H1 (cell line): ENCODE measurements at regions not wholly inside any gene's neighbourhood (a gene's known extent, or its start where the extent isn't known, plus 50 kb on each side); places are given as distances from the start of the nearest gene placed in this dataset.

Experiments
- CTCF ChIA-PET: fragments of 300-600 bp; sonication (Branson Sonifier 250); formaldehyde crosslinking; loops from one replicate; lab custom pipeline; 2021; ENCODE audit not compliant: partially characterized antibody; lab: Charles Lee
- POLR2A ChIA-PET: fragments of 300-600 bp; sonication (Branson Sonifier 250); formaldehyde crosslinking; loops from one replicate; lab custom pipeline; 2021; ENCODE audit warnings: inconsistent platforms; ENCODE audit not compliant: partially characterized antibody; lab: Charles Lee
- DNase-seq, 2 experiments: peaks; one replicate each; pipeline versions ENCODE4 v3.0.0 to v3.0.0-alpha.2; 2010 to 2022; ENCODE audit warnings: low spot score in 2 of 2, low read depth in 1 of 2, mixed read lengths in 1 of 2
- FAIRE-seq: peaks from 2 replicates; lab custom pipeline; 2011; peaks lifted over from hg19 to GRCh38; lab: Jason Lieb, UNC
- H2AFZ ChIP-seq: 2 replicates; pipeline ENCODE4 v1.8.1; 2012; ENCODE audit warnings: low read length, inconsistent platforms
- H2AK5ac ChIP-seq: 2 replicates; pipeline ENCODE4 v1.6.1; 2013; ENCODE audit warnings: low read depth, low read length
- H2BK120ac ChIP-seq: replicated peaks from 2 replicates; pipeline ENCODE3; 2013; ENCODE audit warnings: low read depth, low read length, inconsistent platforms
- H2BK12ac ChIP-seq: 2 replicates; pipeline ENCODE4 v1.6.1; 2013; ENCODE audit warnings: low read depth, low read length
- H2BK15ac ChIP-seq: 2 replicates; pipeline ENCODE4 v1.6.1; 2013; ENCODE audit warnings: low read length
- H2BK20ac ChIP-seq: 2 replicates; pipeline ENCODE4 v1.6.1; 2013; ENCODE audit warnings: low read length
- H2BK5ac ChIP-seq: 2 replicates; pipeline ENCODE4 v1.6.1; 2013; ENCODE audit warnings: low read depth, low read length
- H3K14ac ChIP-seq: 2 replicates; pipeline ENCODE4 v1.6.1; 2013; ENCODE audit warnings: inconsistent platforms; ENCODE audit not compliant: insufficient read length
- H3K18ac ChIP-seq: 2 replicates; pipeline ENCODE4 v1.6.1; 2013; ENCODE audit warnings: low read length; ENCODE audit errors: extremely low read depth
- H3K23ac ChIP-seq: 2 replicates; pipeline ENCODE4 v1.6.1; 2013; ENCODE audit warnings: inconsistent platforms; ENCODE audit not compliant: insufficient read length
- H3K23me2 ChIP-seq: 2 replicates; pipeline ENCODE4 v1.6.1; 2013; ENCODE audit warnings: low read depth, low read length
- H3K27ac ChIP-seq: 2 replicates; pipeline ENCODE4 v1.6.1; 2011; ENCODE audit warnings: low read depth, low read length, inconsistent platforms
- H3K27me3 ChIP-seq, 4 experiments: replicated peaks in 1 of 4; 1 replicate in 1 of 4; 2 replicates in 3 of 4; pipeline versions ENCODE4 v1.6.1 to v1.8.1; 2011 to 2013; ENCODE audit warnings: low read length in 3 of 4, mild to moderate bottlenecking in 3 of 4, inconsistent platforms in 2 of 4, mixed read lengths in 2 of 4, moderate library complexity in 1 of 4; ENCODE audit not compliant: control insufficient read depth in 3 of 4, insufficient read depth in 3 of 4; ENCODE audit errors: extremely low read depth in 1 of 4
- H3K36me3 ChIP-seq, 4 experiments: 2 replicates each; pipeline versions ENCODE4 v1.6.1 to v1.8.1; 2011 to 2013; ENCODE audit warnings: mild to moderate bottlenecking in 4 of 4, low read length in 3 of 4, moderate library complexity in 2 of 4, control low read depth in 1 of 4, inconsistent platforms in 1 of 4; ENCODE audit not compliant: insufficient read depth in 4 of 4, control insufficient read depth in 2 of 4
- H3K4ac ChIP-seq: replicated peaks from 2 replicates; pipeline ENCODE3; 2013; ENCODE audit warnings: low read length, low read depth, mixed read lengths, inconsistent platforms; ENCODE audit not compliant: insufficient read length
- H3K4me1 ChIP-seq, 4 experiments: replicated peaks in 1 of 4; 1 replicate in 1 of 4; 2 replicates in 3 of 4; pipeline versions ENCODE4 v1.6.1 to v1.8.1; 2011 to 2013; ENCODE audit warnings: low read length in 3 of 4, inconsistent platforms in 2 of 4, mixed read lengths in 1 of 4; ENCODE audit not compliant: insufficient read depth in 4 of 4, control insufficient read depth in 3 of 4
- H3K4me2 ChIP-seq, 2 experiments: 2 replicates each; pipeline versions ENCODE4 v1.6.1 to v1.8.1; 2011 to 2013; ENCODE audit warnings: low read depth in 2 of 2, low read length in 2 of 2, control low read depth in 1 of 2, inconsistent platforms in 1 of 2, mild to moderate bottlenecking in 1 of 2; ENCODE audit not compliant: insufficient read depth in 1 of 2
- H3K4me3 ChIP-seq, 4 experiments: fragments of 200-600, 300-600 bp in 1 of 4; sonication (generic), shearing (Covaris generic), sonication (Bioruptor Twin) in 1 of 4; 2 replicates each; pipeline versions ENCODE4 v1.5.1 to v1.8.1; 2011 to 2016; ENCODE audit warnings: low read length in 4 of 4, low read depth in 3 of 4, control low read depth in 2 of 4, inconsistent platforms in 2 of 4, mild to moderate bottlenecking in 2 of 4, mixed read lengths in 1 of 4, moderate library complexity in 1 of 4; ENCODE audit not compliant: insufficient read depth in 2 of 4; ENCODE audit errors: extremely low read depth in 1 of 4
- H3K56ac ChIP-seq: replicated peaks from 2 replicates; pipeline ENCODE3; 2013; ENCODE audit warnings: low read depth, mild to moderate bottlenecking, mixed read lengths, low read length, inconsistent platforms; ENCODE audit not compliant: insufficient read length
- H3K79me1 ChIP-seq: 2 replicates; pipeline ENCODE4 v1.6.1; 2013; ENCODE audit warnings: low read depth, low read length, control low read depth
- H3K79me2 ChIP-seq, 2 experiments: 2 replicates each; pipeline versions ENCODE4 v1.6.1 to v1.8.1; 2012 to 2013; ENCODE audit warnings: low read length in 2 of 2, mild to moderate bottlenecking in 2 of 2, inconsistent platforms in 1 of 2; ENCODE audit not compliant: insufficient read depth in 2 of 2, control insufficient read depth in 1 of 2
- H3K9ac ChIP-seq, 4 experiments: replicated peaks in 1 of 4; 1 replicate in 1 of 4; 2 replicates in 3 of 4; pipeline versions ENCODE4 v1.6.1 to v1.8.1; 2011 to 2013; ENCODE audit warnings: low read depth in 3 of 4, low read length in 3 of 4, control low read depth in 2 of 4, mild to moderate bottlenecking in 2 of 4, moderate library complexity in 2 of 4, inconsistent platforms in 1 of 4; ENCODE audit errors: extremely low read depth in 1 of 4
- H3K9me3 ChIP-seq, 2 experiments: 2 replicates each; pipeline versions ENCODE4 v1.6.1 to v1.8.1; 2012 to 2013; ENCODE audit warnings: mild to moderate bottlenecking in 2 of 2, moderate library complexity in 2 of 2, control low read depth in 1 of 2, inconsistent platforms in 1 of 2, low read depth in 1 of 2, low read length in 1 of 2, mixed read lengths in 1 of 2; ENCODE audit not compliant: insufficient read depth in 2 of 2
- H4K20me1 ChIP-seq, 2 experiments: replicated peaks in 1 of 2; 2 replicates each; pipeline versions ENCODE3 to v1.8.1; 2011 to 2013; ENCODE audit warnings: inconsistent platforms in 2 of 2, low read length in 2 of 2, mild to moderate bottlenecking in 1 of 2; ENCODE audit not compliant: insufficient read depth in 2 of 2, control insufficient read depth in 1 of 2
- H4K5ac ChIP-seq: 2 replicates; pipeline ENCODE4 v1.6.1; 2013; ENCODE audit warnings: low read length, low read depth, mixed read lengths, inconsistent platforms; ENCODE audit not compliant: insufficient read length
- H4K8ac ChIP-seq: 2 replicates; pipeline ENCODE4 v1.8.0; 2013; ENCODE audit warnings: mild to moderate bottlenecking, moderate library complexity, low read length, inconsistent platforms; ENCODE audit not compliant: insufficient read depth; ENCODE audit errors: extremely low read depth
- H4K91ac ChIP-seq: replicated peaks from 2 replicates; pipeline ENCODE3; 2013; ENCODE audit warnings: low read length, mixed read lengths, inconsistent platforms; ENCODE audit not compliant: insufficient read length
- CEBPB ChIP-seq: IDR thresholded peaks from 2 replicates; pipeline ENCODE4 v1.6.1; 2012; ENCODE audit warnings: low read depth, low read length
- EZH2 ChIP-seq: fragments of 200-600 bp; sonication (generic); IDR thresholded peaks from 2 replicates; pipeline ENCODE4 v1.7.1; 2012; ENCODE audit warnings: low read depth, mild to moderate bottlenecking, moderate library complexity, low read length, inconsistent platforms; ENCODE audit not compliant: severe bottlenecking
- WGBS, 2 experiments: shearing (Covaris generic) in 1 of 2; methylation state at CpG; one replicate each; pipeline versions ENCODE4 v1.1.6 to v1.1.7; 2013 to 2015; ENCODE audit warnings: low lambda C conversion rate in 2 of 2, mixed read lengths in 2 of 2, inconsistent platforms in 1 of 2, low coverage in 1 of 2, missing lambda C conversion rate in 1 of 2; ENCODE audit not compliant: insufficient replicate concordance in 2 of 2, insufficient coverage in 1 of 2, insufficient read length in 1 of 2; ENCODE audit errors: extremely low coverage in 1 of 2, missing lambda C conversion rate in 1 of 2; 5-methylcytosine and 5-hydroxymethylcytosine counted together

DNA sequence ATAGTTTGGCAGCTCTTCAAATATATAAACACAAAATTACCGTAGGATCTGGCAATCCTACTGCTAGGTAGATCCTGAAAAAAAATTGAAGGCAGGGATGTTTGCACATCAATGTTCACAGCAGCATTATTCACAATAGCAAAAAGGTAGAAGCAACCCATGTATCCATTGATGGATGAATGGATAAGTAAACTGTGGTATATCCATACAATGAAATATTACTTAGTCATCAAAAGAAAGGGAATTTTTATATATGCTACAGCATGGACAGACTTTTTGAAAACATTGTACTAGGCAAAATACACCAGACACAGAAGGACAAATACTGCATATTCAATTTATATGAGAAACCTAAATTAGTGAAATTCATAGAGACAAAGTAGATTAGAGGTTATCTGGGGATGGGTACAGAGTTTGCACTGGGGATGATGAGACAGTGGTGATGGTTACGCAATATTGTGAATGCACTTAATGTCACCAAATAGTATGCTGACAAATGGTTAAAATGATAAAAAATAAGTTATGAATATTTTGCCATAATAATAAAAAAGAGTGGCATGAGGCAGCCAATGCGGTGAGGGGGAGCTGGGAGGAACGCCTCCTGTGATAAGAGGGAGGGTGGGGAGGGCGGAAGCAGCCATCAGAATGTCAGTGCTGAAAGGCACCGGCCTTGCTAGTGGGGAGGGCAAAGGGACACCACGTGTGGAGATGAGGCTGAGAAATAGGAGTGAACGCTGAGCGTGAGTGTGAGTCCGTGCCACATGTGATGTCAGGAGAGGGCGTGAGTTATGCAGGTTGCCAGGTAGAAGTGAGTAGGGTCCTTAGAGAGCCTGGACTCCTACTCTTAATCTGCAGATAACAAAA is 386.1 kb upstream of the PODXL start:
- FAIRE-seq (no peak), DNase-seq (no peak)
- 88% methylated on average over 11 of the region's 11 CpGs; no CpG with 5 or more reads in 1 of the 2 experiments for WGBS, 2 experiments
- no peak overlapping the region for H2BK20ac ChIP-seq
- TF ChIP-seq EZH2 (no peak), CEBPB (peak; percentile 62; the same call in 1 of the 2 replicates)
- no peaks in the 10 kb centered on the region for H3K23me2 ChIP-seq
- no peaks in the 10 kb centered on the region for H3K79me1 ChIP-seq
- H3K9ac ChIP-seq, result no peak overlapping the region
- ChIA-PET POLR2A (no interaction called here), CTCF (interaction anchor here (1.0 to 1.5 kb wide), 4 partner anchors 10 to 254 kb away, joined by 3 to 5 read pairs (median 4); no protein-coding TSS in a partner anchor)
- H3K4me3 ChIP-seq, result no peak overlapping the region
- H3K23ac ChIP-seq, result no peak overlapping the region
- H3K4me1 ChIP-seq, result no peaks in the 10 kb centered on the region; a peak in 1 of 7 replicates
- H4K8ac ChIP-seq, result no peak overlapping the region
- H2AK5ac ChIP-seq, result no peak overlapping the region
- 0 out of 4 replicates have a peak, but pooled peaks cover 0 to 4% of the 10 kb centered on the region in 2 experiments for H3K9me3 ChIP-seq
- no peak overlapping the region for H2BK12ac ChIP-seq
- no peak overlapping the region for H4K5ac ChIP-seq
- H3K27me3 ChIP-seq, result peaks cover 0 to 14% (median 6%) of the 10 kb centered on the region in 4 experiments; a peak in 3 of 7 replicates
- H3K36me3 ChIP-seq, result no peaks in the 10 kb centered on the region
- H2BK5ac ChIP-seq, result no peak overlapping the region
- no peak overlapping the region for H3K27ac ChIP-seq
- H3K56ac ChIP-seq, result no peak overlapping the region
- no peak overlapping the region for H3K18ac ChIP-seq
- H2BK15ac ChIP-seq, result no peak overlapping the region
- H3K4me2 ChIP-seq, result no peak overlapping the region
- no peak overlapping the region for H4K91ac ChIP-seq
- H3K14ac ChIP-seq, result no peak overlapping the region
- no peak overlapping the region for H2BK120ac ChIP-seq
- no peaks in the 10 kb centered on the region for H3K79me2 ChIP-seq
- no peaks in the 10 kb centered on the region for H4K20me1 ChIP-seq
- H2AFZ ChIP-seq, result no peak overlapping the region
- H3K4ac ChIP-seq, result no peak overlapping the region
